ENCODE measurements at regions not wholly inside any gene's neighbourhood (a gene's known extent, or its start where the extent isn't known, plus 50 kb on each side); places are given as distances from the start of the nearest gene placed in this dataset.

- TF ChIP-seq POLR2A (IDR thresholded peaks at IDR 0.05): no peak
- no peak for TF ChIP-seq CTCF (IDR thresholded peaks at IDR 0.05)
Observed at GRCh38 chr4:60911127-60911526, 289.0 kb upstream of the ADGRL3 start.

Measured in Peyer's patch (tissue), 4 donors.